GM23338 (cell line): ENCODE measurements at regions not wholly inside any gene's neighbourhood (a gene's known extent, or its start where the extent isn't known, plus 50 kb on each side); places are given as distances from the start of the nearest gene placed in this dataset.

Source experiments
- ATAC-seq: fragments of 200-7000 bp; cut with Tn5 transposase; 3 replicates; pipeline ENCODE4 v1.9.1; 2020
- DNase-seq: peaks from one replicate; pipeline ENCODE4 v3.0.0-alpha.2; 2015; ENCODE audit warnings: low spot score
- H2AFZ ChIP-seq: fragments of 200-600 bp; sonication (generic); 2 replicates; pipeline ENCODE4 v1.8.0; 2016; ENCODE audit warnings: antibody characterized with exemption, mild to moderate bottlenecking, moderate library complexity
- H3F3A ChIP-seq: fragments of 200-600 bp; sonication (generic); replicated peaks from 2 replicates; pipeline ENCODE4 v1.8.0; 2017; ENCODE audit warnings: antibody characterized with exemption, mixed run types, low read depth
- H3K27ac ChIP-seq: fragments of 200-600 bp; sonication (generic); 2 replicates; pipeline ENCODE4 v1.6.1; 2016; ENCODE audit warnings: low read depth
- H3K27me3 ChIP-seq: fragments of 200-600 bp; sonication (generic); 2 replicates; pipeline ENCODE4 v1.8.0; 2016; ENCODE audit warnings: mild to moderate bottlenecking, mixed run types, moderate library complexity; ENCODE audit not compliant: insufficient read depth
- H3K36me3 ChIP-seq: fragments of 200-600 bp; sonication (generic); 2 replicates; pipeline ENCODE4 v1.8.0; 2016; ENCODE audit warnings: mild to moderate bottlenecking; ENCODE audit not compliant: insufficient read depth
- H3K4me1 ChIP-seq: fragments of 200-600 bp; sonication (generic); 2 replicates; pipeline ENCODE4 v1.8.0; 2016; ENCODE audit warnings: mild to moderate bottlenecking, moderate library complexity; ENCODE audit not compliant: insufficient read depth
- H3K4me2 ChIP-seq: fragments of 200-600 bp; sonication (generic); 2 replicates; pipeline ENCODE4 v1.7.1; 2017; ENCODE audit warnings: mixed run types
- H3K4me3 ChIP-seq: fragments of 200-600 bp; sonication (generic); 2 replicates; pipeline ENCODE4 v1.6.1; 2016; ENCODE audit warnings: mixed run types
- H3K79me2 ChIP-seq: fragments of 200-600 bp; sonication (generic); replicated peaks from 2 replicates; pipeline ENCODE4 v1.8.0; 2017; ENCODE audit warnings: mild to moderate bottlenecking; ENCODE audit not compliant: insufficient read depth
- H3K9me2 ChIP-seq: fragments of 200-600 bp; sonication (generic); 2 replicates; pipeline ENCODE4 v1.8.0; 2017; ENCODE audit not compliant: insufficient read depth
- H4K20me1 ChIP-seq: fragments of 200-600 bp; sonication (generic); replicated peaks from 2 replicates; pipeline ENCODE4 v1.8.0; 2017; ENCODE audit warnings: mild to moderate bottlenecking; ENCODE audit not compliant: insufficient read depth
- H3K27ac Mint-ChIP-seq: 2 replicates; pipeline ENCODE4 v1.8.0; 2020; ENCODE audit warnings: inconsistent platforms, mild to moderate bottlenecking, moderate library complexity, mixed read lengths
- H3K27me3 Mint-ChIP-seq: 3 replicates; pipeline ENCODE4 v1.8.0; 2022; ENCODE audit warnings: low read depth, mild to moderate bottlenecking, moderate library complexity, mixed read lengths, inconsistent platforms; ENCODE audit not compliant: insufficient read depth, poor library complexity
- H3K36me3 Mint-ChIP-seq: 3 replicates; pipeline ENCODE4 v1.8.0; 2021; ENCODE audit warnings: low read depth, mild to moderate bottlenecking, inconsistent platforms, moderate library complexity, mixed read lengths
- H3K4me1 Mint-ChIP-seq: 3 replicates; pipeline ENCODE4 v1.8.0; 2020; ENCODE audit warnings: mild to moderate bottlenecking, inconsistent platforms, mixed read lengths
- H3K4me3 Mint-ChIP-seq: 3 replicates; pipeline ENCODE4 v1.8.0; 2021; ENCODE audit warnings: moderate library complexity, mild to moderate bottlenecking, inconsistent platforms, mixed read lengths
- H3K9me3 Mint-ChIP-seq: 3 replicates; pipeline ENCODE4 v1.8.0; 2020; ENCODE audit warnings: moderate library complexity, mild to moderate bottlenecking, inconsistent platforms, mixed read lengths
- EZH2 ChIP-seq: fragments of 200-600 bp; sonication (generic); IDR thresholded peaks from one replicate; pipeline ENCODE4 v1.8.0; 2017; ENCODE audit warnings: antibody characterized with exemption, mild to moderate bottlenecking, low read depth; ENCODE audit not compliant: unreplicated experiment
- JUNB ChIP-seq: IDR thresholded peaks from one replicate; pipeline ENCODE4 v1.6.1; 2016; ENCODE audit warnings: antibody characterized with exemption; ENCODE audit not compliant: unreplicated experiment
- POLR2AphosphoS5 ChIP-seq: IDR thresholded peaks from 2 replicates; pipeline ENCODE4 v1.6.1; 2016; ENCODE audit warnings: antibody characterized with exemption, low read depth
- ZNF331 ChIP-seq: fragments of 250-450 bp; sonication (Bioruptor Pico); IDR thresholded peaks from 2 replicates; pipeline ENCODE4 v1.5.0; 2020; ENCODE audit warnings: low read depth, mild to moderate bottlenecking, moderate library complexity
- ZNF462 ChIP-seq: fragments of 250-450 bp; sonication (Bioruptor Pico); IDR thresholded peaks from 2 replicates; pipeline ENCODE4 v1.5.0; 2020; ENCODE audit warnings: mild to moderate bottlenecking, moderate library complexity

- Histone ChIP-seq H4K20me1 (no peaks in the 10 kb centered on the region), H3F3A (no peaks in the 10 kb centered on the region), H2AFZ (peak overlapping the region; percentile 45; the same call in 1 of the 2 replicates), H3K27me3 (no peaks in the 10 kb centered on the region), H3K4me1 (no peaks in the 10 kb centered on the region; the same call in 1 of the 2 replicates), H3K4me3 (no peak overlapping the region), H3K79me2 (no peaks in the 10 kb centered on the region), H3K36me3 (no peaks in the 10 kb centered on the region), H3K4me2 (no peak overlapping the region), H3K27ac (no peak overlapping the region), H3K9me2 (no peaks in the 10 kb centered on the region)
- Mint-ChIP-seq H3K4me3 (no peak overlapping the region), H3K4me1 (no peaks in the 10 kb centered on the region; the same call in 2 of the 3 replicates), H3K27me3 (no peaks in the 10 kb centered on the region), H3K9me3 (no peaks in the 10 kb centered on the region), H3K27ac (no peak overlapping the region), H3K36me3 (no peaks in the 10 kb centered on the region)
- TF ChIP-seq POLR2AphosphoS5 (no peak), EZH2 (no peak), ZNF462 (CRISPR knock-in tag) (no peak), ZNF331 (CRISPR knock-in tag) (no peak)
- ATAC-seq (no peak), DNase-seq (no peak)
Observed at GRCh38 chr2:181374781-181375675, 82.2 kb upstream of the ITGA4 start.

GRCh38 chr2:181376442-181376841 lies 80.7 kb upstream of the ITGA4 start:
- H3K27ac Mint-ChIP-seq: no peak overlapping the region
- H3K36me3 Mint-ChIP-seq: no peaks in the 10 kb centered on the region
- Histone ChIP-seq H3K4me3 (no peak overlapping the region), H3K9me2 (no peaks in the 10 kb centered on the region), H3F3A (no peaks in the 10 kb centered on the region), H3K27ac (no peak overlapping the region), H3K79me2 (no peaks in the 10 kb centered on the region), H2AFZ (no peak overlapping the region; the same call in 1 of the 2 replicates), H4K20me1 (no peaks in the 10 kb centered on the region), H3K27me3 (no peaks in the 10 kb centered on the region), H3K4me1 (no peaks in the 10 kb centered on the region; the same call in 1 of the 2 replicates), H3K4me2 (no peak overlapping the region), H3K36me3 (no peaks in the 10 kb centered on the region)
- H3K27me3 Mint-ChIP-seq: no peaks in the 10 kb centered on the region
- no peak overlapping the region for H3K4me3 Mint-ChIP-seq
- no peak for ATAC-seq
- H3K9me3 Mint-ChIP-seq: no peaks in the 10 kb centered on the region
- DNase-seq: no peak
- no peak for TF ChIP-seq JUNB
- no peaks in the 10 kb centered on the region; the same call in 2 of the 3 replicates for H3K4me1 Mint-ChIP-seq
